Adrenal gland (tissue), 5 donors: ENCODE measurements at regions not wholly inside any gene's neighbourhood (a gene's known extent, or its start where the extent isn't known, plus 50 kb on each side); places are given as distances from the start of the nearest gene placed in this dataset.

ENCODE experiments used
- POLR2A ChIP-seq, 2 donors: fragments of 450-650 bp; IDR thresholded peaks; one replicate each; pipeline ENCODE4 v1.6.1; 2017; ENCODE audit warnings: antibody characterized with exemption in 2 of 2, mild to moderate bottlenecking in 2 of 2, moderate library complexity in 1 of 2
- TF ChIP-seq, protein P1 (sequence below), 6 experiments: fragments of 450-650 bp in 4 of 6; fragments of 200-600 bp in 2 of 6; sonication (generic) in 1 of 6; IDR thresholded peaks; 1 replicate in 5 of 6; 2 replicates in 1 of 6; pipeline versions ENCODE4 v1.5.1 to v1.8.0; 2016 to 2021; ENCODE audit warnings: antibody characterized with exemption in 6 of 6, mild to moderate bottlenecking in 2 of 6, moderate library complexity in 1 of 6
- donor health status: DM: no; HTN: no; CAD: no.

DNA sequence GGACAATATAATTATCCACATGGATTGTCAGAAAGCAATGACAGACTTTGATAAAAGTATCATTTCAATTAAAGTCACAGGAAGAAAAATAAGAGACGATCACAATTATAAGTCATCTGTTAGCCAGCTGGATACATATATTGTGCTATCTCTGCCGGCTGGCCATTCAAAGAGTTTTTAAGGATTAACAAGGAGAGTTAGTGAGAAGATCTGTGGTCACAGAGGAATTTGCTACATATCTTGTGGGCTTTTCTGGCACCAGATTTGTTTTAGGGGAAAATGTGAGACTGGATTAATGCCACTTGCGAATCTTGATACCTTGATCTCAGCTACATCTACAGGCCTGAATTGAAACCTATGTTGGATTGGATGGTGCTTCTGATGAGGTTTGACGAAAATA, 90.9 kb upstream of the MANSC4 start:
- TF ChIP-seq, protein P1, sequence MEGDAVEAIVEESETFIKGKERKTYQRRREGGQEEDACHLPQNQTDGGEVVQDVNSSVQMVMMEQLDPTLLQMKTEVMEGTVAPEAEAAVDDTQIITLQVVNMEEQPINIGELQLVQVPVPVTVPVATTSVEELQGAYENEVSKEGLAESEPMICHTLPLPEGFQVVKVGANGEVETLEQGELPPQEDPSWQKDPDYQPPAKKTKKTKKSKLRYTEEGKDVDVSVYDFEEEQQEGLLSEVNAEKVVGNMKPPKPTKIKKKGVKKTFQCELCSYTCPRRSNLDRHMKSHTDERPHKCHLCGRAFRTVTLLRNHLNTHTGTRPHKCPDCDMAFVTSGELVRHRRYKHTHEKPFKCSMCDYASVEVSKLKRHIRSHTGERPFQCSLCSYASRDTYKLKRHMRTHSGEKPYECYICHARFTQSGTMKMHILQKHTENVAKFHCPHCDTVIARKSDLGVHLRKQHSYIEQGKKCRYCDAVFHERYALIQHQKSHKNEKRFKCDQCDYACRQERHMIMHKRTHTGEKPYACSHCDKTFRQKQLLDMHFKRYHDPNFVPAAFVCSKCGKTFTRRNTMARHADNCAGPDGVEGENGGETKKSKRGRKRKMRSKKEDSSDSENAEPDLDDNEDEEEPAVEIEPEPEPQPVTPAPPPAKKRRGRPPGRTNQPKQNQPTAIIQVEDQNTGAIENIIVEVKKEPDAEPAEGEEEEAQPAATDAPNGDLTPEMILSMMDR (IDR thresholded peaks at IDR 0.05) = no peak
- TF ChIP-seq POLR2A (IDR thresholded peaks at IDR 0.05) = no peak
